Body of pancreas (tissue), 4 donors: ENCODE measurements at regions not wholly inside any gene's neighbourhood (a gene's known extent, or its start where the extent isn't known, plus 50 kb on each side); places are given as distances from the start of the nearest gene placed in this dataset.

Source experiments
- ATAC-seq: fragments of 150-250 bp; one replicate; pipeline ENCODE4 v1.9.1; 2016
- DNase-seq, 4 donors: peaks; one replicate each; pipeline ENCODE4 v3.0.0-alpha.2; 2019
- H3K27ac ChIP-seq, 4 donors: fragments of 200-600 bp; sonication (generic); 1 replicate in 3 of 4; 2 replicates in 1 of 4; pipeline versions ENCODE4 v1.5.1 to v1.6.1; 2016 to 2019; ENCODE audit warnings: mild to moderate bottlenecking in 1 of 4, mixed read lengths in 1 of 4, moderate library complexity in 1 of 4
- H3K27me3 ChIP-seq, 2 donors: fragments of 200-600 bp; sonication (generic); one replicate each; pipeline ENCODE4 v1.6.0; 2016; ENCODE audit warnings: mild to moderate bottlenecking in 1 of 2
- H3K36me3 ChIP-seq, 2 donors: fragments of 200-600 bp; sonication (generic); replicated peaks in 1 of 2; 2 replicates each; pipeline ENCODE4 v1.5.1; 2016; ENCODE audit warnings: low read depth in 2 of 2; ENCODE audit not compliant: insufficient read depth in 1 of 2
- H3K4me1 ChIP-seq: fragments of 200-600 bp; sonication (generic); one replicate; pipeline ENCODE4 v1.6.0; 2016
- H3K4me3 ChIP-seq, 2 donors: fragments of 200-600 bp; sonication (generic); 1 replicate in 1 of 2; 2 replicates in 1 of 2; pipeline ENCODE4 v1.5.1; 2016 to 2019
- H3K9me3 ChIP-seq, 3 donors: fragments of 200-600 bp; sonication (generic); 1 replicate in 2 of 3; 2 replicates in 1 of 3; pipeline ENCODE4 v1.5.1; 2016
- POLR2A ChIP-seq, 3 donors: fragments of 450-650 bp; IDR thresholded peaks; one replicate each; pipeline ENCODE4 v1.6.1; 2016; ENCODE audit warnings: antibody characterized with exemption in 3 of 3, mild to moderate bottlenecking in 2 of 3
- WGBS, 2 donors: methylation state at CpG; one replicate each; pipeline ENCODE4 v1.1.5; 2017; 5-methylcytosine and 5-hydroxymethylcytosine counted together
- intact Hi-C: fragments of 100-400 bp; cut with DNase I; formaldehyde crosslinking; loops from one replicate; pipeline ENCODE4 v1.15.1; 2023
- TF ChIP-seq, protein P1 (sequence below), 7 experiments: fragments of 450-650 bp in 4 of 7; fragments of 200-600 bp in 3 of 7; sonication (generic) in 3 of 7; IDR thresholded peaks; one replicate each; pipeline ENCODE4 v1.5.1; 2016 to 2019; ENCODE audit warnings: antibody characterized with exemption in 7 of 7

DNA sequence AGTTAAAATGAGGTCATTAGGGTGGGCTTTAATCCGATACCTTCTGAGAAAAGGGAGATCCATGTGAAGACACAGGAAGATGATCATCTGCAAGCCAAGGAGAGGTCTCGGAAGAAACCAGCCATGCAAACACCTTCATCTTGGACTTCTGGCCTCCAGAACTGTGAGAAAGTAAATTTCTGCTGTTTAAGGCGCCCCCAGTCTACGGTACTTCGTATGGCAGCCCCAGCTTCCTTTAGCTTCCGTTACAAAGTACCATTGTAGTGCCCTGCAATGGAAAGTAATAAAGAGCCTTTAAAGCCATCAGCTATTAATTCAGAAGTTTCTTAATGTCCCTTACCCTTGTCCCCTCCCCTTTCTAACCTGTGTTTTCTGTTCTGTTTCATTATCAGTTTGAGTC, 308.1 kb downstream of the AACS start:
- WGBS, 2 donors = 65% methylated on average over 6 of the region's 6 CpGs

DNA sequence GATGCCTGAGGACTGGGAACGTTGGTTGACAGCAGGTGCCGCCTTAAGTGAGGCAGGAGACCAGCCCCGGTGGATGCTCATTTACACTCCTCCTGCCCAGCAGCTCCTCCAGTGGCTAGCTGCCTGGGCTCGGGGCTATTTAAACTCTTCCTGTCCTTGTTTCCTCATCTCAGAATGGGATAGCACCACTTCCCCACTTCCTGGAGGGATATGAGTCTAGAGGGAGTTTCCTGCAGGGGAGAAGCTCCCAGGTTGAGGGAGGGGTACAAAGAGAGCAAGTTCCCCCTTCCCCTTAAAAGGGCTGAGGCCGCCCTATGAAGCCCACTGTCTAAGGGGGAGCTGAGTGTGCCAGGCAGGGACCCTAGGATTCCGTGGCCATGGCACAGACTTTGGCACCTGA, 311.2 kb downstream of the AACS start:
- Histone ChIP-seq H3K4me3 (no peak overlapping the region), H3K36me3 (no peaks in the 10 kb centered on the region), H3K27me3 (no peaks in the 10 kb centered on the region), H3K27ac (no peak overlapping the region), H3K4me1 (no peaks in the 10 kb centered on the region), H3K9me3 (no peaks in the 10 kb centered on the region)
- no peak for DNase-seq
- ATAC-seq = no peak
- intact Hi-C loops = no loop called here
- no peak for TF ChIP-seq POLR2A (IDR thresholded peaks at IDR 0.05)
- TF ChIP-seq, protein P1, sequence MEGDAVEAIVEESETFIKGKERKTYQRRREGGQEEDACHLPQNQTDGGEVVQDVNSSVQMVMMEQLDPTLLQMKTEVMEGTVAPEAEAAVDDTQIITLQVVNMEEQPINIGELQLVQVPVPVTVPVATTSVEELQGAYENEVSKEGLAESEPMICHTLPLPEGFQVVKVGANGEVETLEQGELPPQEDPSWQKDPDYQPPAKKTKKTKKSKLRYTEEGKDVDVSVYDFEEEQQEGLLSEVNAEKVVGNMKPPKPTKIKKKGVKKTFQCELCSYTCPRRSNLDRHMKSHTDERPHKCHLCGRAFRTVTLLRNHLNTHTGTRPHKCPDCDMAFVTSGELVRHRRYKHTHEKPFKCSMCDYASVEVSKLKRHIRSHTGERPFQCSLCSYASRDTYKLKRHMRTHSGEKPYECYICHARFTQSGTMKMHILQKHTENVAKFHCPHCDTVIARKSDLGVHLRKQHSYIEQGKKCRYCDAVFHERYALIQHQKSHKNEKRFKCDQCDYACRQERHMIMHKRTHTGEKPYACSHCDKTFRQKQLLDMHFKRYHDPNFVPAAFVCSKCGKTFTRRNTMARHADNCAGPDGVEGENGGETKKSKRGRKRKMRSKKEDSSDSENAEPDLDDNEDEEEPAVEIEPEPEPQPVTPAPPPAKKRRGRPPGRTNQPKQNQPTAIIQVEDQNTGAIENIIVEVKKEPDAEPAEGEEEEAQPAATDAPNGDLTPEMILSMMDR (IDR thresholded peaks at IDR 0.05) = no peak
- WGBS, 2 donors = 35% methylated on average over 5 to 6 of the region's 6 CpGs

More for the DNA sequence above, 308.1 kb downstream of the AACS start:
- TF ChIP-seq POLR2A (IDR thresholded peaks at IDR 0.05) = no peak
- TF ChIP-seq, protein P1 (IDR thresholded peaks at IDR 0.05) = no peak
- Histone ChIP-seq H3K4me3 (no peak overlapping the region), H3K9me3 (no peaks in the 10 kb centered on the region), H3K27me3 (no peaks in the 10 kb centered on the region), H3K27ac (no peak overlapping the region), H3K36me3 (no peaks in the 10 kb centered on the region), H3K4me1 (no peaks in the 10 kb centered on the region)
- ATAC-seq (no peak), DNase-seq (no peak)
- intact Hi-C loops = no loop called here

DNA sequence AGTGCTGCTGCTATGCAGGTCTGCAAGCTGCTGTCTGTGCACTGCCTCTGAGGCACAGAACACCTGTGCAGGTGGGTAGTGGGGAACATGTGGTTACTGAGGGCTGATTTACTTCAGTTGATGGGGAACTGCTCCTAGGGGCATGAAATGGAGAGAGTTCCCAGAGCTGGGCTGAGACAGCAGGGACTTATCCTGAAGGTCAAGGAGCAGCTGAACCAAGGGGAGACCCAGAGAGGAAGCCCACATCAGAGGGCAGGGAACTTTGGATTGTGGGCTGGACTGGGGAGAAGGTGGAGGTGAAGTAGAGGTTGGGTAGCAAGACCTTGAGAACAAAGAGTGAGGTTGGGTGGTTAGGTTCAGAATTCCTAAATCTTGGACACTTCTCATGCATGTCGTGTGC, 311.9 kb downstream of the AACS start:
- intact Hi-C loops = no loop called here
- H3K9me3 ChIP-seq = no peaks in the 10 kb centered on the region
- H3K27ac ChIP-seq = no peak overlapping the region
- no peak overlapping the region for H3K4me3 ChIP-seq
- DNase-seq (no peak), ATAC-seq (no peak)
- H3K36me3 ChIP-seq = no peaks in the 10 kb centered on the region
- TF ChIP-seq, protein P1 (IDR thresholded peaks at IDR 0.05) = no peak
- no peak for TF ChIP-seq POLR2A (IDR thresholded peaks at IDR 0.05)
- no peaks in the 10 kb centered on the region for H3K4me1 ChIP-seq
- no peaks in the 10 kb centered on the region for H3K27me3 ChIP-seq
- WGBS, 2 donors = 61 to 82% methylated on average over 1 of the region's 1 CpG

DNA sequence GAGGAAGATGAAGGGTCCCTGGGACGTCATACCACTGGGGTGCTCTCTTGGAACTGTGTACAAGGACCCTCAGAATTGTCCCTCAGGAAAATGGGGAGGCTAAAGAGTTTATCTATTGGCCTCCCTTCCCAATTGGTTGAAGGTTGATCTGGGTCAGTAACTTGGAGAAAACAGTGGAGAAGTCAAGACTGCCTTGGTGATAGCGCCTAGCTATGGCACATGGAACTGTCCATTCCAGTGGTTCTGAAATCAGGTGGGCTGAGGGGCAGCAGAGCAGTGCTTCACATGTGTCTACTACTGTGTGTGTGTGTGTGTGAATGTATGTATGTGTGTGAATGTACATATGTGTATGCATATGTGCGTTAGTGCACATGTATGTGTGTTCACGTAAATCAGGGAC, 316.1 kb downstream of the AACS start:
- ATAC-seq = no peak
- no peak for DNase-seq
- 65% methylated on average over 4 of the region's 4 CpGs for WGBS, 2 donors

DNA sequence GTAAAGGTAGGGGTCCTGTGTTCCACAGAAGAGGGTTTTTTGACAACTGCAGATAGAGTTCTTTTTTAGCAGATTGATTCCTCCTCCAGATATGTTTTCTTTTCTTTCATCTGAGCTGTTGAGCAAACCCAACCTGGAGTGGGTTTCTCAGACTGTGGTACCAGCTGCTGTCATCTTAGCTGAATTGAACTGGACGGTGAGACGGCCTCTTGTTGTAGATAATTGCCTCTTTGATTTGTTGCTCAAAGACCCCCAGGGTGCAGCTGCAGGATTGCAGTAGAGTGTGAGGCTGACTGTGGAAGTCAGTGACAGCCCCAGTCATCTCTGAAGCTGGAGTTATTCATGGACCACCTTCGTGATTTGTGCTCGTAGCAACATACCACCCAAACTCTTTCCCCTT, 317.7 kb downstream of the AACS start:
- intact Hi-C loops = no loop called here

More for the DNA sequence above, 316.1 kb downstream of the AACS start:
- H3K36me3 ChIP-seq = no peaks in the 10 kb centered on the region
- H3K4me3 ChIP-seq = no peak overlapping the region
- TF ChIP-seq, protein P1 (IDR thresholded peaks at IDR 0.05) = no peak
- no peak for TF ChIP-seq POLR2A (IDR thresholded peaks at IDR 0.05)
- H3K4me1 ChIP-seq = no peaks in the 10 kb centered on the region
- H3K9me3 ChIP-seq = no peaks in the 10 kb centered on the region
- no peaks in the 10 kb centered on the region for H3K27me3 ChIP-seq
- intact Hi-C loops = no loop called here
- H3K27ac ChIP-seq = no peak overlapping the region

More for the DNA sequence above, 317.7 kb downstream of the AACS start:
- H3K36me3 ChIP-seq = no peaks in the 10 kb centered on the region
- no peak overlapping the region for H3K27ac ChIP-seq
- no peak for ATAC-seq
- DNase-seq = no peak
- no peak overlapping the region for H3K4me3 ChIP-seq
- WGBS, 2 donors = 69 to 70% methylated on average over 4 of the region's 4 CpGs
- peaks cover 7% of the 10 kb centered on the region for H3K4me1 ChIP-seq
- TF ChIP-seq POLR2A (IDR thresholded peaks at IDR 0.05) = no peak
- TF ChIP-seq, protein P1 (IDR thresholded peaks at IDR 0.05) = no peak
- no peaks in the 10 kb centered on the region for H3K9me3 ChIP-seq
- no peaks in the 10 kb centered on the region for H3K27me3 ChIP-seq
